ENCODE measurements at regions not wholly inside any gene's neighbourhood (a gene's known extent, or its start where the extent isn't known, plus 50 kb on each side); places are given as distances from the start of the nearest gene placed in this dataset.

- peak; percentile 45 to 56 (median 56) for TF ChIP-seq CTCF (IDR thresholded peaks at IDR 0.05)
- no peak for TF ChIP-seq POLR2A (IDR thresholded peaks at IDR 0.05; ENCODE audit: low read depth)
These were observed 61.4 kb upstream of the PPP1R3C start for GRCh38 chr10:91694170-91694794.
